ENCODE measurements at regions not wholly inside any gene's neighbourhood (a gene's known extent, or its start where the extent isn't known, plus 50 kb on each side); places are given as distances from the start of the nearest gene placed in this dataset.

DNA sequence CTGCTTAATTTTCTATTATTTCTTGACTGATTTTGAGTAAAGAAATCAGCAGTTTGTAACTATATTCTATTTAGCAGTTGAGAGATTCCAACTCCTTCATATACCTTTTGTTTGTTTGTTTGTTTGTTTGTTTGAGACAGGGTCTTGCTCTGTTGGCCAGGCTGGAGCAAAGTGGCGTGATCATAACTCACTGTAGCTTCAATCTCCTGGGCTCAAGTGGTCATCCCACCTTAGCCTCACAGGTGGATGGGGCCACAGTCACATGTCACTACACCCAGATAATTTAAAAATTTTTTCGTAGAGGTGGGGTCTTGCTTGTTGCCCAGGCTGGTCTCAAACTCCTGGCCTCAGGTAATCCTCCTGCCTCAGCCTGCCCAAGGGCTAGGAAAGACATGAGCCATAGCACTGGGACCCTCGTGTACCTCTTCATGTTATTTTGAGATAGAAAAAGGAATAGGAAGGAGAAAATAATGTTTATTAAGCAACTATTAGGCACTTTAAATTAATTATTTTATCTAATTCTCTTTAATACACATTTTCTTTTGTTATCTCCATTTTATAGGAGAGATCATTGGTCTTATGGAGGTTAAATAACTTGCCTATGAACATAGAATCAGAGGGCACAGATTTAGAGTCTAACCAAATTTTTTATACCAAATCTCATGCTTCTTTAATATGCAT is 133.0 kb downstream of the ZNF608 start:
- Histone ChIP-seq H3K27me3 (ENCODE audit: control insufficient read depth in 2 of 2, insufficient read depth in 2 of 2, low read length in 2 of 2) (no peaks in the 10 kb centered on the region; a peak in 1 of 5 replicates), H4K20me1 (replicated peaks; ENCODE audit: control insufficient read depth, insufficient read depth, low read length) (no peaks in the 10 kb centered on the region), H2AFZ (ENCODE audit: low read depth, low read length) (no peak overlapping the region), H3K4me2 (ENCODE audit: insufficient read depth, low read length) (no peak overlapping the region), H3K4me3 (no peak overlapping the region), H3K27ac (ENCODE audit: extremely low read depth, low read depth, low read length) (no peak overlapping the region), H3K9me1 (ENCODE audit: control insufficient read depth, insufficient read depth, low read length) (no peaks in the 10 kb centered on the region), H3K9me3 (replicated peaks; ENCODE audit: control insufficient read depth, insufficient read depth, low read depth, low read length) (no peaks in the 10 kb centered on the region), H3K9ac (ENCODE audit: insufficient read depth in 1 of 2, low read depth in 2 of 2, low read length in 2 of 2) (no peak overlapping the region), H3K36me3 (ENCODE audit: control insufficient read depth, insufficient read depth, low read length) (no peaks in the 10 kb centered on the region), H3K4me1 (replicated peaks in 1 of 2; ENCODE audit: control insufficient read depth in 2 of 2, insufficient read depth in 2 of 2, low read length in 2 of 2) (no peaks in the 10 kb centered on the region), H3K79me2 (ENCODE audit: control insufficient read depth, insufficient read depth, low read length) (no peaks in the 10 kb centered on the region)
- POLR2A ChIA-PET: no interaction called here
- WGBS (ENCODE audit: insufficient coverage, low coverage, missing lambda C conversion rate): 56% methylated on average over 3 of the region's 3 CpGs
- ATAC-seq (no peak), DNase-seq (ENCODE audit: extremely low read depth in 1 of 4, low spot score in 3 of 4) (no peak), FAIRE-seq (no peak)
- CTCF ChIA-PET (ENCODE audit: low intra/inter-chr PET ratio): no interaction called here
- TF ChIP-seq ILK (tag; IDR thresholded peaks at IDR 0.05; ENCODE audit: borderline replicate concordance, low read depth): no peak
- peak; percentile 56 for TF ChIP-seq ZNF121 (CRISPR knock-in tag; conservative IDR thresholded peaks at IDR 0.05)
- no peak for TF ChIP-seq TAF9B (IDR thresholded peaks at IDR 0.05; ENCODE audit: partially characterized antibody)
- no peak for TF ChIP-seq ZNF41 (CRISPR knock-in tag; conservative IDR thresholded peaks at IDR 0.05)
- no peak for TF ChIP-seq PHB2 (IDR thresholded peaks at IDR 0.05; ENCODE audit: low read depth)
- TF ChIP-seq, protein P1, sequence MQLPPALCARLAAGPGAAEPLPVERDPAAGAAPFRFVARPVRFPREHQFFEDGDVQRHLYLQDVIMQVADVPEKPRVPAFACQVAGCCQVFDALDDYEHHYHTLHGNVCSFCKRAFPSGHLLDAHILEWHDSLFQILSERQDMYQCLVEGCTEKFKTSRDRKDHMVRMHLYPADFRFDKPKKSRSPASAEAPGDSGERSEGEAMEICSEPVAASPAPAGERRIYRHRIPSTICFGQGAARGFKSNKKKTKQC (CRISPR knock-in tag; IDR thresholded peaks at IDR 0.05): no peak
- TF ChIP-seq DACH1 (IDR thresholded peaks at IDR 0.05; ENCODE audit: partially characterized antibody): peak; percentile 61
- no peak for TF ChIP-seq NR1H2 (CRISPR knock-in tag; IDR thresholded peaks at IDR 0.05)
- TF ChIP-seq, protein P2, sequence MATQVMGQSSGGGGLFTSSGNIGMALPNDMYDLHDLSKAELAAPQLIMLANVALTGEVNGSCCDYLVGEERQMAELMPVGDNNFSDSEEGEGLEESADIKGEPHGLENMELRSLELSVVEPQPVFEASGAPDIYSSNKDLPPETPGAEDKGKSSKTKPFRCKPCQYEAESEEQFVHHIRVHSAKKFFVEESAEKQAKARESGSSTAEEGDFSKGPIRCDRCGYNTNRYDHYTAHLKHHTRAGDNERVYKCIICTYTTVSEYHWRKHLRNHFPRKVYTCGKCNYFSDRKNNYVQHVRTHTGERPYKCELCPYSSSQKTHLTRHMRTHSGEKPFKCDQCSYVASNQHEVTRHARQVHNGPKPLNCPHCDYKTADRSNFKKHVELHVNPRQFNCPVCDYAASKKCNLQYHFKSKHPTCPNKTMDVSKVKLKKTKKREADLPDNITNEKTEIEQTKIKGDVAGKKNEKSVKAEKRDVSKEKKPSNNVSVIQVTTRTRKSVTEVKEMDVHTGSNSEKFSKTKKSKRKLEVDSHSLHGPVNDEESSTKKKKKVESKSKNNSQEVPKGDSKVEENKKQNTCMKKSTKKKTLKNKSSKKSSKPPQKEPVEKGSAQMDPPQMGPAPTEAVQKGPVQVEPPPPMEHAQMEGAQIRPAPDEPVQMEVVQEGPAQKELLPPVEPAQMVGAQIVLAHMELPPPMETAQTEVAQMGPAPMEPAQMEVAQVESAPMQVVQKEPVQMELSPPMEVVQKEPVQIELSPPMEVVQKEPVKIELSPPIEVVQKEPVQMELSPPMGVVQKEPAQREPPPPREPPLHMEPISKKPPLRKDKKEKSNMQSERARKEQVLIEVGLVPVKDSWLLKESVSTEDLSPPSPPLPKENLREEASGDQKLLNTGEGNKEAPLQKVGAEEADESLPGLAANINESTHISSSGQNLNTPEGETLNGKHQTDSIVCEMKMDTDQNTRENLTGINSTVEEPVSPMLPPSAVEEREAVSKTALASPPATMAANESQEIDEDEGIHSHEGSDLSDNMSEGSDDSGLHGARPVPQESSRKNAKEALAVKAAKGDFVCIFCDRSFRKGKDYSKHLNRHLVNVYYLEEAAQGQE (IDR thresholded peaks at IDR 0.05; ENCODE audit: borderline replicate concordance): no peak
- TF ChIP-seq, protein P2 (CRISPR knock-in tag; IDR thresholded peaks at IDR 0.05; ENCODE audit: low read depth): no peak
- TF ChIP-seq, protein P3, sequence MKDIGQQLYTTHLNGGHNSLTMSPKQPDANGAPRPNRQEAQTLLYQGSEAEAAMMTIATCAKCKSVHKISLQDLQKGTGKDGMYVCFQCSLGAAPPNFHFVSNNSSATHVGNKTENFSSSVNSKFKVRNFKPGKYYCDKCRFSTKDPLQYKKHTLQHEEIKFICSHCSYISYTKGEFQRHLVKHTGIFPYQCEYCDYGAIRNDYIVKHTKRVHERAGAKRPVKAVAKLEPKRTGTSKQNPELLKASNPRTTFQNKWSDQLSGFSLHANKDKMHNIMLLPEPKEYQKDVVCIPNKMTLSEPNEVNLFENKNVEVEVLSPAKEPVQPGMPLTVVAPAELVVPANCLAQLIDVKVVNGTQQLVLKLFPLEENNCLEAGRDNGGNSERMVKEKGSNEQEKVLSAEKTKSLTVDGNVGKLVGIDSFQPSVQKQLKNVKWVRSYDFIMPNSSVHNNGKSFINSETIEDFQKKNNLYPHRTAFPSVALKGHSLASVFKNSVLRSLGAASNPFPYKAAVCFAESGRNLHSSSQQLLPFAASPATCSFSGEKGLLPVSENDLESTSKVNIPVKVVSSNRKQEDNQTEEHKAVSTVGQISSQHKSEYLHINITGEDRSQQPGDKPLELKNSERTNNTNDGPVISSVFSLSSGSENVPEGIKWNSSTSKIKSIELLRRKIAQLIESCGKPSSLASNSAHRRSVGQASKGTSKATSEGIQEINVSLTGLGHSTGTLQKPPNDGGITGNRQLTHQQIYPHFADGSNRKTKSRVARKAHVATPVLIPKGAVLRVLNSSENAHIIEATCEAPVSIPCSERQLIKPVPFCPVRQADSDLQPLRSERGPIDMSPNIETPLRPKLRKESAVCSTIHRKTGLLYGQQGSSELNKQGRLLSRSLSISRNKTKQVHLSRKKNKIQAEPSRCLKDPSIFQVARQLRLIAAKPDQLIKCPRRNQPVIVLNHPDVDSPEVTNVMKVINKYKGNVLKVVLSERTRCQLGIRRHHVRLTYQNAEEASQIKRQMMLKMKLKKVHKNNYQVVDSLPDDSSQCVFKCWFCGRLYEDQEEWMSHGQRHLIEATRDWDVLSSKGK (CRISPR knock-in tag; IDR thresholded peaks at IDR 0.05): no peak
- no peak for TF ChIP-seq ARNT (IDR thresholded peaks at IDR 0.05)
- intact Hi-C loops (cut with micrococcal nuclease): no loop called here
- no TSS peak for BruUV-seq (replicated peaks)
- in situ Hi-C loops (cut with MboI): no loop called here

Measured in K562 (cell line).